ENCODE measurements at regions not wholly inside any gene's neighbourhood (a gene's known extent, or its start where the extent isn't known, plus 50 kb on each side); places are given as distances from the start of the nearest gene placed in this dataset.
A peak's percentile ranks its signal among the peaks of the same experiment; 100 is the strongest.
"Not testable (repeated sequence)": the region's sequence is repeated elsewhere in the genome, so short reads cannot be mapped to it uniquely, and the experiment has no call there.

- no peaks in the 10 kb centered on the region for H3K27me3 ChIP-seq (ENCODE audit: insufficient read depth, poor library complexity, severe bottlenecking)
- peak overlapping the region; percentile 74 for H3K27ac ChIP-seq (replicated peaks)
- TF ChIP-seq SPI1 (IDR thresholded peaks at IDR 0.05; ENCODE audit: borderline replicate concordance, low read depth) (peak; percentile 52; the same call in 1 of the 2 replicates), CTCF (IDR thresholded peaks at IDR 0.05; ENCODE audit: insufficient read depth, low read length) (no peak), GABPA (IDR thresholded peaks at IDR 0.05; ENCODE audit: low read depth) (no peak), REST (IDR thresholded peaks at IDR 0.05; ENCODE audit: insufficient replicate concordance, low read depth) (no peak), POLR2AphosphoS5 (IDR thresholded peaks at IDR 0.05; ENCODE audit: low read depth) (peak; percentile 37; the same call in 1 of the 2 replicates)
- H3K4me3 ChIP-seq (replicated peaks; ENCODE audit: insufficient read depth, low read length) = no peak overlapping the region
- peak; percentile 94 to 98 for DNase-seq (ENCODE audit: low read depth in 1 of 2, low spot score in 1 of 2)
Observed at GRCh38 chr12:96120359-96121100, 73.6 kb upstream of the ELK3 start.

DNA sequence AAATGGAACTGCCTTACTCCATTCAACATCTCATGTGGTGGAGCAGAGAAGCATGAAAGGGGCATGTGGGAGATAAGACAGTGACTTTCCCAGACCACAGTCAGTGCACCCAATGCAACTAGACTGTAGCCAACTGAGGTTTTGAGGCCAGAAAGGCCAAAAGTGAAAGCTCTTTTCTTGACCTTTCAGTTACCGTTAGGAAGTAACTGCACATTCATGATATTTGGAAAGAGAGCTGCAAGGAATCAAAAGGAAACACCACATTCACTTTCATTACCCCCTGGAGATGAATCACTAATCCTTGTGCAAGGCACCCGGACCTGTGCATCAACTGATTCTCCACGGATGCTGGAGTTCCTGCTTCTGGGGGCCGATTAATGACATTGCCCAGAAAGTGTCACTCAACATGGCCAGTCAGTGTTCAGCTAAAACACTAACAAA lies 72.9 kb upstream of the ELK3 start:
- Histone ChIP-seq H3K27ac (replicated peaks) (peak overlapping the region; percentile 74), H3K4me3 (replicated peaks; ENCODE audit: insufficient read depth, low read length) (no peak overlapping the region), H3K27me3 (ENCODE audit: insufficient read depth, poor library complexity, severe bottlenecking) (no peaks in the 10 kb centered on the region)
- TF ChIP-seq CTCF (IDR thresholded peaks at IDR 0.05; ENCODE audit: insufficient read depth, low read length) (no peak), GABPA (IDR thresholded peaks at IDR 0.05; ENCODE audit: low read depth) (no peak), SPI1 (IDR thresholded peaks at IDR 0.05; ENCODE audit: borderline replicate concordance, low read depth) (peak; percentile 46; the same call in 1 of the 2 replicates), POLR2AphosphoS5 (IDR thresholded peaks at IDR 0.05; ENCODE audit: low read depth) (peak; percentile 40; the same call in 1 of the 2 replicates)
- DNase-seq (ENCODE audit: low read depth in 1 of 2, low spot score in 1 of 2) = peak; percentile 81 to 92

- DNase-seq (ENCODE audit: low read depth in 1 of 2, low spot score in 1 of 2); H3K27me3 ChIP-seq (ENCODE audit: insufficient read depth, poor library complexity, severe bottlenecking); H3K4me3 ChIP-seq (replicated peaks; ENCODE audit: insufficient read depth, low read length); H3K27ac ChIP-seq (replicated peaks): not testable (repeated sequence)
Observed at GRCh38 chr12:96128292-96128691, 65.9 kb upstream of the ELK3 start.

- no peak for TF ChIP-seq GABPA (IDR thresholded peaks at IDR 0.05; ENCODE audit: low read depth)
- no peak for TF ChIP-seq SPI1 (IDR thresholded peaks at IDR 0.05; ENCODE audit: borderline replicate concordance, low read depth)
- TF ChIP-seq REST (IDR thresholded peaks at IDR 0.05; ENCODE audit: insufficient replicate concordance, low read depth) = no peak
- TF ChIP-seq POLR2AphosphoS5 (IDR thresholded peaks at IDR 0.05; ENCODE audit: low read depth) = no peak
- Histone ChIP-seq H3K27ac (replicated peaks) (no peak overlapping the region), H3K27me3 (ENCODE audit: insufficient read depth, poor library complexity, severe bottlenecking) (peaks cover 3% of the 10 kb centered on the region), H3K4me3 (replicated peaks; ENCODE audit: insufficient read depth, low read length) (no peak overlapping the region)
- no peak for DNase-seq (ENCODE audit: low read depth in 1 of 2, low spot score in 1 of 2)
Observed at GRCh38 chr12:96130396-96131059, 63.6 kb upstream of the ELK3 start.
